Esophagus muscularis mucosa (tissue), 3 donors: ENCODE measurements at regions not wholly inside any gene's neighbourhood (a gene's known extent, or its start where the extent isn't known, plus 50 kb on each side); places are given as distances from the start of the nearest gene placed in this dataset.

ENCODE experiments used
- CTCF ChIP-seq, 3 experiments: fragments of 200-600 bp in 2 of 3; fragments of 450-650 bp in 1 of 3; sonication (generic) in 2 of 3; IDR thresholded peaks; one replicate each; pipeline ENCODE4 v1.5.1; 2017 to 2019; ENCODE audit warnings: antibody characterized with exemption in 3 of 3, mild to moderate bottlenecking in 2 of 3, moderate library complexity in 1 of 3
- EP300 ChIP-seq: sonication (generic); formaldehyde crosslinking; IDR thresholded peaks from one replicate; pipeline ENCODE4 v1.6.1; 2017; ENCODE audit warnings: antibody characterized with exemption

DNA sequence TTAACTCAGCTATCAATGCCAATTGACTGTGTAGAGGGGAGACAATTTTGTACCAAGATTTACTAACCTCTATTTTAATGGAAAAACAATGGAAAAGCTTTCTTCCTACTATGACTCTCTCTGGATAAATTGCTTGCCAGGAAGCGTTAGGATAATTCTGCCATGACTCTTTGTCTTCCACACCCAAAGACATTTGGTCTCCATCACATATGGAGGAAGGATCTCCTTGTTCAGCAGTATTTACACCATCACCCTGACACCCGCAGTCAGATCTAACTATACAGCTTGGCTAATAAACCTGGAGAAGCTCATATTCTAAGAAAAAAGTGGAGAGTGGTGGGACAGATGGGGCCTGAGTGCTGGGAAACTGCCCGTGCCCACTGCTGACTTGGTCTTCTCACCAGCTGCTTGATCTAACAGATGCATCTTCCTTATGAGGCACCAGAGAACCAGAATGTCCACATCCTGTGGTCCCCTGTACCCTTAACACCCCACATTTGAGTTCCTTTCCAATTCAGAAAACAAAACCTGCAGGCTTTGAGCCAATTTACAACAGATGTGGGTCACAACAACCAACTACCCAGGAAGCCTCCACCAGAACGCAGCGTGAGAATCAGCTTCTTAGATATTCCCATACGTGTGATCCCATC is 154.0 kb downstream of the DAD1 start:
- TF ChIP-seq EP300 (no peak), CTCF (IDR thresholded peaks at IDR 0.05) (no peak)
